GM21528 (cell line): ENCODE measurements at regions not wholly inside any gene's neighbourhood (a gene's known extent, or its start where the extent isn't known, plus 50 kb on each side); places are given as distances from the start of the nearest gene placed in this dataset.
"Not testable (repeated sequence)": the region's sequence is repeated elsewhere in the genome, so short reads cannot be mapped to it uniquely, and the experiment has no call there.

Experiments used
- ATAC-seq: cut with Tn5 transposase; IDR thresholded peaks from one replicate; pipeline ENCODE4 v1.9.1; 2021; ENCODE audit warnings: mild to moderate bottlenecking, moderate library complexity; ENCODE audit not compliant: unreplicated experiment, low FRiP score

DNA sequence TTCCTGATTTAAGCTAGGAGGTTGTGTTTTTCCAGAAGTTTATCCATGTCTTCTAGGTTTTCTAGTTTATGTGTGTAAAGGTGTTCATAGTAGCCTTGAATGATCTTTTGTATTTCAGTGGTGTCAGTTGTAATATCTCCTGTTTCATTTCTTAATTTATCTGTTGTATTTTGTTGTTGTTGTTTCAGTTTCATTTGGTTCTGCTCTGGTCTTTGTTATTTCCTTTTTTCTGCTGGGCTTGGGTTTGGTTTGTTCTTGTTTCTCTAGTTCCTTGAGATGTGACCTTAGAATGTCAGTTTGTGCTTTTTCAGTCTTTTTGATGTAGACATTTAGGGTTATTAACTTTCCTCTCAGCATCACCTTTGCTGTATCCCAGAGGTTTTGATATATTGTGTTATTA is 62.8 kb downstream of the SCP2D1 start:
- not testable (repeated sequence) for ATAC-seq

GRCh38 chr20:18879262-18879661 is 65.7 kb downstream of the SCP2D1 start:
- ATAC-seq = no peak

DNA sequence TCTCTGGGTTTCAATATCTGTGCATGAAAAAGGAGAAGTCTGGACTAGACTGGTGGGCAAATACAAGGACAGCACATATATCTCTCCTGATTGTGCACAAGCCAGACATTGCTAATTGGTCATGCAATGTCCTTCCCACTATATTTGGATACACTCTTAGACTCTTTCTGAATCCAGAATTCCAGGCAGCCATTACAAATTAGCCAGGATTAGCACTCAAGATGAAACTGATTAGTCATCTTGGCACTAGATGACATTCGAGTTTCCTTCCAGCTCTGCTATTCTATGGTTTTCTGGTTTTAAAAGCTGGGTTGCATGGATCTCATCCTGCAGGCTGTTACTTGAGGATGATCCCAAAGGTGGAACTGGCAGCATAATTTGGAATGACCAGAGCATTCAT is 73.2 kb downstream of the SCP2D1 start:
- no peak for ATAC-seq

- no peak for ATAC-seq
These were observed 88.6 kb downstream of the SCP2D1 start for GRCh38 chr20:18901980-18902737.

GRCh38 chr20:18904192-18904591 is 90.6 kb downstream of the SCP2D1 start:
- ATAC-seq = no peak

DNA sequence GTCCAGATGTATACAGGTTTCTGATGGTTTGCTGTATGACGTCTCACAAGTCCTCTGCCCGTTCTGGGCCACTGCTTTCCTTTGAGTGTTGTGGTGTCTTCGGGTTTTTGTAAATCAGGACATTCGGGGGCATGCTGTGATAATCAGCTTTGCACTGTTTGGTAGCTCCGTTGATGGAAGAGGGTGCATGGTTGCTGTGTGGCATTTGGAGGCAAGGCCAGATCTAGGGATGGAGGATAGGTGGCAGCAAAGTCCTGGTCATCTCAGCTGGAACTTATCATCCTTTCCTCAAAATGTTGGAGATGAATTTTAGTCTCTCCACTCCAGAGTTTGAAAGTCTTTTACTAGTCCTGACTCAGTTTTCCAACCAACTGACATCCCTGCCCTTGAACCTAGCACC is 91.0 kb downstream of the SCP2D1 start:
- no peak for ATAC-seq

DNA sequence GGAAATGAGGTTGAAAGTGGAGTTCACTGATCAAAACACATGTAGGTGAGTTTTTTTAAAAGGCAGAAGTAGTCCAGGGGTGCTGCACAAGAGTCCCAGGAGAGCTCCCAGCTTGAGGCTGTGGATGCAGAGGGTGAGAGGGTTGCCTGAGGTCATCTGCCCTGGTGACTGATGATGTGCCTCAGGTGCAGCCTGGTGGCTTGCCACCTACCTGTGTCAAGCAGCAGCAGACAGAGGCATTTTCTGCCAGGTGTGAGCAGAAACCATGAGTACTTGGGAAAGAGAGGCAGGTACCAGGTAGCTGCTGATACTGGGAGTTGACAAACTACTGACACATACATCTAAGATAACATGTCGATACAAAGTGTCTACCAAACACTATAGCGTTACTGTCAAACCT is 92.5 kb downstream of the SCP2D1 start:
- ATAC-seq = no peak

- no peak for ATAC-seq
These were observed 93.8 kb downstream of the SCP2D1 start for GRCh38 chr20:18907353-18907752.

- no peak for ATAC-seq
These were observed 94.5 kb downstream of the SCP2D1 start for GRCh38 chr20:18908109-18908508.

GRCh38 chr20:18909254-18909653 is 95.7 kb downstream of the SCP2D1 start:
- ATAC-seq = no peak

GRCh38 chr20:18913701-18914100 is 100.1 kb downstream of the SCP2D1 start:
- no peak for ATAC-seq

- no peak for ATAC-seq
These were observed 101.2 kb downstream of the SCP2D1 start for GRCh38 chr20:18914796-18915195.

DNA sequence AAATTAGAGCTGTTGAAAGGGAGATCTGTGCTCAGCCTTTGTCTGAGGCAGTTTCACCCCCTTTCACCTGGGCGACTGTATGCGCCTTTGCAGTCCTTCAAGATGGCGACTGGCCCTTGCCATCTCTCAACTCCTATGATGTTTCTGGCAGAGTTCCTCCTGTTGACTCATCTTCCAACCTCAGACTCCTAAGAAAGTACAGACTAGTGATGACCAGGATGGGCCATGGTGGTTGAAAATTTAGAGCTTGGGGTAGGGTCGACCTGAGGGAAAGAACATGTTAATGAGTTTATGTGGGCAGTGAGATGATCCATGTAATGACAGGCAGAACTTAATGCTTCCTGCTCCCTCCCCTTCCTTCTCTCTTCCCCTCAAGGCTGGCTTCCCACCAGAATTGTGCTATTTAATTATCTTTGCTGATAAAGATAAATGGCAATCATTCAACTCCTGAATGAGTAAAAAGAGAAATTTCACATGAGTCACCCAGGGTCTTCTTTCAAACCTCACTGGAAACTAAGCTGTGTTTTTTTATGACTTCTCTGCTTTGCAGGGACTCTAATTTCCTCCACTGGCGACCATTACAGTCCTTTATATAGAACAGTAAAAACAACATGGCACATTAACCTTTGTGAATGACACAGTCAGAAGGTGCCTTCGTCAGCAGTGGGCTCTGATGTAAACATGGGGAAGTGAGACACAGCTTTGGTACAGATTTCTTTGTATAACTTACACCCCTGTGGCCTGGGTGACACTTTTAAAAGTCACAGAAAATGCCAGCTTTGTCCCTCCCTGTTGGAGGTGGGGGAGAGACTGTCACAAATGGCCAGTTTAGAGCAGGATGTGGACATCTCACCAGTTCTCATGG is 103.5 kb downstream of the SCP2D1 start:
- no peak for ATAC-seq

DNA sequence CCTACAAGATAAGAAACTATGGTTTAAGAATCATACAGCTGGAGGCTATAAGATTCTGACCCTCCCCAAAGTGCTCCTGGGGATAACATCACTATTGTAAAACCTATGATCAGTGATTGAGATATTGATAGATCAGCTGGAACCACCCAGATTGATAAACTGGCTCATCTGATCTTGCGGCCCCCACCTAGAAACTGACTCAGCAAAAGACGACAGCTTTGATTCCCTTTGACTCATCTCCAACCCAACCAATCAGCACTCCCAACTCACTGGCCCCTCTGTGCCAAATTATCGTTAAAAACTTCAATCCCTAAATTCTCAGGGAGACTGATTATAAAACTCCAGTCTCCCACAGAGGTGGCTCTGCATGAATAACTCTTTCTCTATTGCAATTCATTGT is 106.4 kb downstream of the SCP2D1 start:
- no peak for ATAC-seq

GRCh38 chr20:18921291-18921690 is 107.7 kb downstream of the SCP2D1 start:
- no peak for ATAC-seq

DNA sequence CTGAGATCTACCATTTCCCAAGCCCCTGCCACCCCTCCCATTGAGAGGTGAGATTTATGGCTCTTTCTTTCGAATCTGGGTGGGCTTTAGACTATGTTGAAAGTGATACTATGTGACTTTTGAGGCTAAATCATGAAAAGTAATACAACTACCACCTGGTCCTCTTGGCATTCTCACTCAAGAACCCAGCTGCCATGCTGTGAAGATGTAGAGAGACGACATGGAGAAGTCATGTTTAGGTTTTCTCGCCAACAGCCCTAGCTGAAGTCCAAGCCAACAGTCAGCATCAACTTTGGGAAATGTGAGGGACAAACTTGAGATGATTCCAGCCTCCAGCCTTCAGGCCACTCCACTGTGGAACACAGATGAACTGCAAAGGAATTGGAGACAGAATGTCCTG is 108.7 kb downstream of the SCP2D1 start:
- ATAC-seq = no peak

- no peak for ATAC-seq
These were observed 109.3 kb downstream of the SCP2D1 start for GRCh38 chr20:18922898-18923297.

DNA sequence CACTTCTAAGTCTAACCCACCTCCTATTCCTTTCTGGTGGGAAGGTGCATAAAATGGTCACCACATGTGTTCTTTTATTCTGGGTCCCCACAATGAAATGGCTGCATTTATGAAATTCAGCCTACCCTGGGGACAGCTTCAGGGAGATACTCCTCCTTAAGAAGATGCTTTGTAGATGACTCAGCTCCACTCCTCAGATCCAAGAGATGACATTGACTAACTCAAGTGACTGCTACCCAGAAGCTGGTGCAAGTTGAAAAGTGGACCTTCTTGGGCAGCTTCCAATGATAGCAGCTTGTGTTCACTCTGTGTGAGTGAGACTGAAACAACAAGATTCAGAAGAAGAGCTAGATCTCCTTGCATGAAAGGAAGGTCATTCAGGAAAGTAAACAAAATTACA is 113.4 kb downstream of the SCP2D1 start:
- ATAC-seq = no peak

DNA sequence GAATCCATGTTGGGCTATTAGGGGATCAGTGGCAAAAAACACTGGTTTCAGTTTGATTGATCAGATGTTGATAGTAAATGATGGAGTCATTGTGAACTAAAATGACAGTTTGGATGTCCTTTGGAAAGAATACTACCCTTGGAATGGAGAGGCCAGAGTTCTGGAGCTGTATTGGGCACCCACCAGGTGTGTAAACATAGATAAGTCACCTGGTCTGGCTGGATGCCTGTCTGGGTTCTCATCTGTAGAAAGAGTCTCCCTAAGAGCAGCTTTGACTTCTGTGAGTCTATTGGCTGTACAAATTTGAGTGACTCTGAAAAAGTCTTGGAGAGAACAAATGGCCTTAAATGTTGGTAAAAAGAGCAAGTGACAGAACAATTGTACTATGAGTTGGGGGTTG is 115.0 kb downstream of the SCP2D1 start:
- ATAC-seq = no peak

- no peak for ATAC-seq
These were observed 116.2 kb downstream of the SCP2D1 start for GRCh38 chr20:18929800-18930199.

- no peak for ATAC-seq
These were observed 130.0 kb downstream of the SCP2D1 start for GRCh38 chr20:18943542-18943941.

DNA sequence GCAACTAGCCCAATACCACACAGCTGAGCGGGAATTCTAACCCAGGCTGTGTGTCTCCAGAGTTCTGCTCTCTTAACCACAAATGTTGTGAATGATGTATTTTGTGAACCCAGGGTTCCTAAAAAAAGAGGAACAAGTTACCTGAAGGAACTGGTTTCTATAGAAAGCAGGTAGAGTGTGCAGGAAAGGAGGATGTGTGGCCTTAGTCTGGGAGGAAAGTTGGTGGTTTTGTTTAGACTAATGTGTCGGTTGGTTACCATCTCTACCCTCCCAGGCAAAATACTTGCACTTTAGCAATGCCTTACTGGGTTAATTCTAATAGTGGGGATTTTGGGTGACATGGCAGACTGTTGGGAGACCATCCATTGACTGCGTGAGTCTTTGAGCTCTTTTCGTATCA is 143.3 kb downstream of the SCP2D1 start:
- no peak for ATAC-seq
